GM18502 (cell line): ENCODE measurements at regions not wholly inside any gene's neighbourhood (a gene's known extent, or its start where the extent isn't known, plus 50 kb on each side); places are given as distances from the start of the nearest gene placed in this dataset.

Source experiments
- ATAC-seq: cut with Tn5 transposase; IDR thresholded peaks from one replicate; pipeline ENCODE4 v1.9.1; 2021; ENCODE audit warnings: mild to moderate bottlenecking; ENCODE audit not compliant: unreplicated experiment, poor library complexity

- no peak for ATAC-seq
Observed at GRCh38 chr11:37724315-37724714, 1126.3 kb upstream of the RAG2 start.

- no peak for ATAC-seq
Observed at GRCh38 chr11:37721485-37721884, 1123.4 kb upstream of the RAG2 start.

- no peak for ATAC-seq
Observed at GRCh38 chr11:37718431-37718999, 1120.5 kb upstream of the RAG2 start.

- no peak for ATAC-seq
Observed at GRCh38 chr11:37712251-37712650, 1114.2 kb upstream of the RAG2 start.

- ATAC-seq, result no peak
Observed at GRCh38 chr11:37710031-37710430, 1112.0 kb upstream of the RAG2 start.

- ATAC-seq, result no peak
Observed at GRCh38 chr11:37704791-37705190, 1106.8 kb upstream of the RAG2 start.

GRCh38 chr11:37699644-37700043 lies 1101.6 kb upstream of the RAG2 start:
- no peak for ATAC-seq

GRCh38 chr11:37695283-37695682 lies 1097.2 kb upstream of the RAG2 start:
- ATAC-seq, result no peak

- ATAC-seq, result no peak
Observed at GRCh38 chr11:37689951-37690350, 1091.9 kb upstream of the RAG2 start.

GRCh38 chr11:37688456-37688855 lies 1090.4 kb upstream of the RAG2 start:
- ATAC-seq, result no peak

- ATAC-seq, result no peak
Observed at GRCh38 chr11:37687130-37687529, 1089.1 kb upstream of the RAG2 start.

- no peak for ATAC-seq
Observed at GRCh38 chr11:37671321-37671720, 1073.3 kb upstream of the RAG2 start.

GRCh38 chr11:37666960-37667359 lies 1068.9 kb upstream of the RAG2 start:
- ATAC-seq, result no peak

- ATAC-seq, result no peak
Observed at GRCh38 chr11:37657645-37658044, 1059.6 kb upstream of the RAG2 start.

GRCh38 chr11:37647767-37648166 lies 1049.7 kb upstream of the RAG2 start:
- no peak for ATAC-seq

GRCh38 chr11:37643968-37644367 lies 1045.9 kb upstream of the RAG2 start:
- ATAC-seq, result no peak

GRCh38 chr11:37642296-37642695 lies 1044.3 kb upstream of the RAG2 start:
- ATAC-seq, result no peak

GRCh38 chr11:37632748-37633147 lies 1034.7 kb upstream of the RAG2 start:
- no peak for ATAC-seq

GRCh38 chr11:37630866-37631265 lies 1032.8 kb upstream of the RAG2 start:
- no peak for ATAC-seq

GRCh38 chr11:37623778-37624177 lies 1025.7 kb upstream of the RAG2 start:
- ATAC-seq, result no peak

GRCh38 chr11:37621662-37622061 lies 1023.6 kb upstream of the RAG2 start:
- no peak for ATAC-seq

GRCh38 chr11:37616291-37616690 lies 1018.3 kb upstream of the RAG2 start:
- no peak for ATAC-seq

GRCh38 chr11:37613031-37613430 lies 1015.0 kb upstream of the RAG2 start:
- no peak for ATAC-seq
